ENCODE measurements at regions not wholly inside any gene's neighbourhood (a gene's known extent, or its start where the extent isn't known, plus 50 kb on each side); places are given as distances from the start of the nearest gene placed in this dataset.

GRCh38 chr2:236972491-236973342 is 113.0 kb upstream of the COPS8 start:
- TF ChIP-seq, protein P1, sequence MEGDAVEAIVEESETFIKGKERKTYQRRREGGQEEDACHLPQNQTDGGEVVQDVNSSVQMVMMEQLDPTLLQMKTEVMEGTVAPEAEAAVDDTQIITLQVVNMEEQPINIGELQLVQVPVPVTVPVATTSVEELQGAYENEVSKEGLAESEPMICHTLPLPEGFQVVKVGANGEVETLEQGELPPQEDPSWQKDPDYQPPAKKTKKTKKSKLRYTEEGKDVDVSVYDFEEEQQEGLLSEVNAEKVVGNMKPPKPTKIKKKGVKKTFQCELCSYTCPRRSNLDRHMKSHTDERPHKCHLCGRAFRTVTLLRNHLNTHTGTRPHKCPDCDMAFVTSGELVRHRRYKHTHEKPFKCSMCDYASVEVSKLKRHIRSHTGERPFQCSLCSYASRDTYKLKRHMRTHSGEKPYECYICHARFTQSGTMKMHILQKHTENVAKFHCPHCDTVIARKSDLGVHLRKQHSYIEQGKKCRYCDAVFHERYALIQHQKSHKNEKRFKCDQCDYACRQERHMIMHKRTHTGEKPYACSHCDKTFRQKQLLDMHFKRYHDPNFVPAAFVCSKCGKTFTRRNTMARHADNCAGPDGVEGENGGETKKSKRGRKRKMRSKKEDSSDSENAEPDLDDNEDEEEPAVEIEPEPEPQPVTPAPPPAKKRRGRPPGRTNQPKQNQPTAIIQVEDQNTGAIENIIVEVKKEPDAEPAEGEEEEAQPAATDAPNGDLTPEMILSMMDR (IDR thresholded peaks at IDR 0.05): no peak
- no peak for TF ChIP-seq ZFX (IDR thresholded peaks at IDR 0.05; ENCODE audit: borderline replicate concordance)

Measured in 22Rv1 (cell line).